GM23338 (cell line): ENCODE measurements at regions not wholly inside any gene's neighbourhood (a gene's known extent, or its start where the extent isn't known, plus 50 kb on each side); places are given as distances from the start of the nearest gene placed in this dataset.

Experiments
- CREB1 ChIP-seq: fragments of 250-450 bp; sonication (Bioruptor Pico); IDR thresholded peaks from 2 replicates; pipeline ENCODE4 v1.5.0; 2020; ENCODE audit warnings: low read depth, mild to moderate bottlenecking, moderate library complexity
- EZH2 ChIP-seq: fragments of 200-600 bp; sonication (generic); IDR thresholded peaks from one replicate; pipeline ENCODE4 v1.8.0; 2017; ENCODE audit warnings: antibody characterized with exemption, mild to moderate bottlenecking, low read depth; ENCODE audit not compliant: unreplicated experiment
- EZH2phosphoT487 ChIP-seq: fragments of 200-600 bp; sonication (generic); IDR thresholded peaks from one replicate; pipeline ENCODE4 v1.8.1; 2018; ENCODE audit warnings: antibody characterized with exemption; ENCODE audit not compliant: unreplicated experiment
- JUNB ChIP-seq: IDR thresholded peaks from one replicate; pipeline ENCODE4 v1.6.1; 2016; ENCODE audit warnings: antibody characterized with exemption; ENCODE audit not compliant: unreplicated experiment
- NANOG ChIP-seq: IDR thresholded peaks from 2 replicates; pipeline ENCODE4 v1.6.1; 2016; ENCODE audit warnings: antibody characterized with exemption, borderline replicate concordance
- POLR2AphosphoS5 ChIP-seq: IDR thresholded peaks from 2 replicates; pipeline ENCODE4 v1.6.1; 2016; ENCODE audit warnings: antibody characterized with exemption, low read depth
- ZNF114 ChIP-seq: fragments of 250-450 bp; sonication (Bioruptor Pico); IDR thresholded peaks from 2 replicates; pipeline ENCODE4 v1.5.0; 2020; ENCODE audit warnings: mild to moderate bottlenecking, moderate library complexity
- TF ChIP-seq, protein P1 (sequence below), 2 experiments: fragments of 200-600 bp in 1 of 2; sonication (generic) in 1 of 2; conservative IDR thresholded peaks; 2 replicates each; pipeline versions ENCODE4 v1.5.1 to v1.6.1; 2016 to 2017; ENCODE audit warnings: antibody characterized with exemption in 2 of 2, low read depth in 2 of 2, mild to moderate bottlenecking in 2 of 2, moderate library complexity in 1 of 2
- TF ChIP-seq, protein P2 (sequence below): IDR thresholded peaks from one replicate; pipeline ENCODE4 v1.6.1; 2018; ENCODE audit warnings: antibody characterized with exemption; ENCODE audit not compliant: unreplicated experiment
- TF ChIP-seq, protein P3 (sequence below): fragments of 250-450 bp; sonication (Bioruptor Pico); IDR thresholded peaks from 2 replicates; pipeline ENCODE4 v1.5.0; 2020; ENCODE audit warnings: mild to moderate bottlenecking, moderate library complexity

DNA sequence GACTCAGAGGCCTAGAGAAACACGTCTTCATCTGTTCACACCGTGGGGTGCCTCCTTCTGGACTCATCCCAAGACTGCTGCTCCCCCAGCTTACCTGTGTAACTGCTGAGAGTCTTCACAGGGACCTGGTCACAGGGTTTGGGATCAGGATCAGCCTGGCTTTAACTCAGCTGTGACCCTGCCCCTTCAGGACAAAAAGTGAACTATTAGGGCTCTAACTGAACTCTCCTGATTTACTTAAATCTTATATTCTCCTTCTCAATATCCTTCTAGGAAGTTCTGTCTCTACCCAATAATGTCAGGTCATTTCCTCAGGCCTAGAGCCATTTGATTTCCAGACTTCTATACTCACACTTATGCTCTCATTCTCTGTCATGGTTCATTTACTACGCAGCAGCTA, 108.4 kb downstream of the ZNF280B start:
- TF ChIP-seq, protein P1, sequence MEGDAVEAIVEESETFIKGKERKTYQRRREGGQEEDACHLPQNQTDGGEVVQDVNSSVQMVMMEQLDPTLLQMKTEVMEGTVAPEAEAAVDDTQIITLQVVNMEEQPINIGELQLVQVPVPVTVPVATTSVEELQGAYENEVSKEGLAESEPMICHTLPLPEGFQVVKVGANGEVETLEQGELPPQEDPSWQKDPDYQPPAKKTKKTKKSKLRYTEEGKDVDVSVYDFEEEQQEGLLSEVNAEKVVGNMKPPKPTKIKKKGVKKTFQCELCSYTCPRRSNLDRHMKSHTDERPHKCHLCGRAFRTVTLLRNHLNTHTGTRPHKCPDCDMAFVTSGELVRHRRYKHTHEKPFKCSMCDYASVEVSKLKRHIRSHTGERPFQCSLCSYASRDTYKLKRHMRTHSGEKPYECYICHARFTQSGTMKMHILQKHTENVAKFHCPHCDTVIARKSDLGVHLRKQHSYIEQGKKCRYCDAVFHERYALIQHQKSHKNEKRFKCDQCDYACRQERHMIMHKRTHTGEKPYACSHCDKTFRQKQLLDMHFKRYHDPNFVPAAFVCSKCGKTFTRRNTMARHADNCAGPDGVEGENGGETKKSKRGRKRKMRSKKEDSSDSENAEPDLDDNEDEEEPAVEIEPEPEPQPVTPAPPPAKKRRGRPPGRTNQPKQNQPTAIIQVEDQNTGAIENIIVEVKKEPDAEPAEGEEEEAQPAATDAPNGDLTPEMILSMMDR (conservative IDR thresholded peaks at IDR 0.05; ENCODE audit: low read depth in 2 of 2): 0 out of 4 replicates have a peak, but pooled peaks of 1 of the 2 experiments have one; percentile 19
- TF ChIP-seq, protein P2, sequence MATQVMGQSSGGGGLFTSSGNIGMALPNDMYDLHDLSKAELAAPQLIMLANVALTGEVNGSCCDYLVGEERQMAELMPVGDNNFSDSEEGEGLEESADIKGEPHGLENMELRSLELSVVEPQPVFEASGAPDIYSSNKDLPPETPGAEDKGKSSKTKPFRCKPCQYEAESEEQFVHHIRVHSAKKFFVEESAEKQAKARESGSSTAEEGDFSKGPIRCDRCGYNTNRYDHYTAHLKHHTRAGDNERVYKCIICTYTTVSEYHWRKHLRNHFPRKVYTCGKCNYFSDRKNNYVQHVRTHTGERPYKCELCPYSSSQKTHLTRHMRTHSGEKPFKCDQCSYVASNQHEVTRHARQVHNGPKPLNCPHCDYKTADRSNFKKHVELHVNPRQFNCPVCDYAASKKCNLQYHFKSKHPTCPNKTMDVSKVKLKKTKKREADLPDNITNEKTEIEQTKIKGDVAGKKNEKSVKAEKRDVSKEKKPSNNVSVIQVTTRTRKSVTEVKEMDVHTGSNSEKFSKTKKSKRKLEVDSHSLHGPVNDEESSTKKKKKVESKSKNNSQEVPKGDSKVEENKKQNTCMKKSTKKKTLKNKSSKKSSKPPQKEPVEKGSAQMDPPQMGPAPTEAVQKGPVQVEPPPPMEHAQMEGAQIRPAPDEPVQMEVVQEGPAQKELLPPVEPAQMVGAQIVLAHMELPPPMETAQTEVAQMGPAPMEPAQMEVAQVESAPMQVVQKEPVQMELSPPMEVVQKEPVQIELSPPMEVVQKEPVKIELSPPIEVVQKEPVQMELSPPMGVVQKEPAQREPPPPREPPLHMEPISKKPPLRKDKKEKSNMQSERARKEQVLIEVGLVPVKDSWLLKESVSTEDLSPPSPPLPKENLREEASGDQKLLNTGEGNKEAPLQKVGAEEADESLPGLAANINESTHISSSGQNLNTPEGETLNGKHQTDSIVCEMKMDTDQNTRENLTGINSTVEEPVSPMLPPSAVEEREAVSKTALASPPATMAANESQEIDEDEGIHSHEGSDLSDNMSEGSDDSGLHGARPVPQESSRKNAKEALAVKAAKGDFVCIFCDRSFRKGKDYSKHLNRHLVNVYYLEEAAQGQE: no peak
- TF ChIP-seq EZH2phosphoT487: no peak
- TF ChIP-seq POLR2AphosphoS5: no peak
- TF ChIP-seq CREB1 (CRISPR knock-in tag): no peak
- TF ChIP-seq, protein P3, sequence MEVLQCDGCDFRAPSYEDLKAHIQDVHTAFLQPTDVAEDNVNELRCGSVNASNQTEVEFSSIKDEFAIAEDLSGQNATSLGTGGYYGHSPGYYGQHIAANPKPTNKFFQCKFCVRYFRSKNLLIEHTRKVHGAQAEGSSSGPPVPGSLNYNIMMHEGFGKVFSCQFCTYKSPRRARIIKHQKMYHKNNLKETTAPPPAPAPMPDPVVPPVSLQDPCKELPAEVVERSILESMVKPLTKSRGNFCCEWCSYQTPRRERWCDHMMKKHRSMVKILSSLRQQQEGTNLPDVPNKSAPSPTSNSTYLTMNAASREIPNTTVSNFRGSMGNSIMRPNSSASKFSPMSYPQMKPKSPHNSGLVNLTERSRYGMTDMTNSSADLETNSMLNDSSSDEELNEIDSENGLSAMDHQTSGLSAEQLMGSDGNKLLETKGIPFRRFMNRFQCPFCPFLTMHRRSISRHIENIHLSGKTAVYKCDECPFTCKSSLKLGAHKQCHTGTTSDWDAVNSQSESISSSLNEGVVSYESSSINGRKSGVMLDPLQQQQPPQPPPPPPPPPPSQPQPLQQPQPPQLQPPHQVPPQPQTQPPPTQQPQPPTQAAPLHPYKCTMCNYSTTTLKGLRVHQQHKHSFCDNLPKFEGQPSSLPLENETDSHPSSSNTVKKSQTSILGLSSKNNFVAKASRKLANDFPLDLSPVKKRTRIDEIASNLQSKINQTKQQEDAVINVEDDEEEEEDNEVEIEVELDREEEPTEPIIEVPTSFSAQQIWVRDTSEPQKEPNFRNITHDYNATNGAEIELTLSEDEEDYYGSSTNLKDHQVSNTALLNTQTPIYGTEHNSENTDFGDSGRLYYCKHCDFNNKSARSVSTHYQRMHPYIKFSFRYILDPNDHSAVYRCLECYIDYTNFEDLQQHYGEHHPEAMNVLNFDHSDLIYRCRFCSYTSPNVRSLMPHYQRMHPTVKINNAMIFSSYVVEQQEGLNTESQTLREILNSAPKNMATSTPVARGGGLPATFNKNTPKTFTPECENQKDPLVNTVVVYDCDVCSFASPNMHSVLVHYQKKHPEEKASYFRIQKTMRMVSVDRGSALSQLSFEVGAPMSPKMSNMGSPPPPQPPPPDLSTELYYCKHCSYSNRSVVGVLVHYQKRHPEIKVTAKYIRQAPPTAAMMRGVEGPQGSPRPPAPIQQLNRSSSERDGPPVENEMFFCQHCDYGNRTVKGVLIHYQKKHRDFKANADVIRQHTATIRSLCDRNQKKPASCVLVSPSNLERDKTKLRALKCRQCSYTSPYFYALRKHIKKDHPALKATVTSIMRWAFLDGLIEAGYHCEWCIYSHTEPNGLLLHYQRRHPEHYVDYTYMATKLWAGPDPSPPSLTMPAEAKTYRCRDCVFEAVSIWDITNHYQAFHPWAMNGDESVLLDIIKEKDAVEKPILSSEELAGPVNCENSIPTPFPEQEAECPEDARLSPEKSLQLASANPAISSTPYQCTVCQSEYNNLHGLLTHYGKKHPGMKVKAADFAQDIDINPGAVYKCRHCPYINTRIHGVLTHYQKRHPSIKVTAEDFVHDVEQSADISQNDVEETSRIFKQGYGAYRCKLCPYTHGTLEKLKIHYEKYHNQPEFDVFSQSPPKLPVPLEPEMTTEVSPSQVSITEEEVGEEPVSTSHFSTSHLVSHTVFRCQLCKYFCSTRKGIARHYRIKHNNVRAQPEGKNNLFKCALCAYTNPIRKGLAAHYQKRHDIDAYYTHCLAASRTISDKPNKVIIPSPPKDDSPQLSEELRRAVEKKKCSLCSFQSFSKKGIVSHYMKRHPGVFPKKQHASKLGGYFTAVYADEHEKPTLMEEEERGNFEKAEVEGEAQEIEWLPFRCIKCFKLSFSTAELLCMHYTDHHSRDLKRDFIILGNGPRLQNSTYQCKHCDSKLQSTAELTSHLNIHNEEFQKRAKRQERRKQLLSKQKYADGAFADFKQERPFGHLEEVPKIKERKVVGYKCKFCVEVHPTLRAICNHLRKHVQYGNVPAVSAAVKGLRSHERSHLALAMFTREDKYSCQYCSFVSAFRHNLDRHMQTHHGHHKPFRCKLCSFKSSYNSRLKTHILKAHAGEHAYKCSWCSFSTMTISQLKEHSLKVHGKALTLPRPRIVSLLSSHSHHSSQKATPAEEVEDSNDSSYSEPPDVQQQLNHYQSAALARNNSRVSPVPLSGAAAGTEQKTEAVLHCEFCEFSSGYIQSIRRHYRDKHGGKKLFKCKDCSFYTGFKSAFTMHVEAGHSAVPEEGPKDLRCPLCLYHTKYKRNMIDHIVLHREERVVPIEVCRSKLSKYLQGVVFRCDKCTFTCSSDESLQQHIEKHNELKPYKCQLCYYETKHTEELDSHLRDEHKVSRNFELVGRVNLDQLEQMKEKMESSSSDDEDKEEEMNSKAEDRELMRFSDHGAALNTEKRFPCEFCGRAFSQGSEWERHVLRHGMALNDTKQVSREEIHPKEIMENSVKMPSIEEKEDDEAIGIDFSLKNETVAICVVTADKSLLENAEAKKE (CRISPR knock-in tag): no peak
- TF ChIP-seq NANOG: no peak
- TF ChIP-seq EZH2: peak; percentile 38
- TF ChIP-seq ZNF114 (CRISPR knock-in tag): no peak
- TF ChIP-seq JUNB: no peak
